Erythroblast (primary cell): ENCODE measurements at regions not wholly inside any gene's neighbourhood (a gene's known extent, or its start where the extent isn't known, plus 50 kb on each side); places are given as distances from the start of the nearest gene placed in this dataset.

ENCODE experiments used
- DNase-seq, 2 experiments: peaks; one replicate each; lab custom pipeline; 2025; lab: John Stamatoyannopoulos, UW
- GATA1 ChIP-seq: IDR thresholded peaks from 2 replicates; pipeline ENCODE4 v1.6.1; 2011; ENCODE audit warnings: low read depth, mild to moderate bottlenecking, control low read depth, low read length, moderate library complexity
- POLR2A ChIP-seq: IDR thresholded peaks from 2 replicates; pipeline ENCODE4 v1.6.1; 2011; ENCODE audit warnings: mild to moderate bottlenecking, low read length

DNA sequence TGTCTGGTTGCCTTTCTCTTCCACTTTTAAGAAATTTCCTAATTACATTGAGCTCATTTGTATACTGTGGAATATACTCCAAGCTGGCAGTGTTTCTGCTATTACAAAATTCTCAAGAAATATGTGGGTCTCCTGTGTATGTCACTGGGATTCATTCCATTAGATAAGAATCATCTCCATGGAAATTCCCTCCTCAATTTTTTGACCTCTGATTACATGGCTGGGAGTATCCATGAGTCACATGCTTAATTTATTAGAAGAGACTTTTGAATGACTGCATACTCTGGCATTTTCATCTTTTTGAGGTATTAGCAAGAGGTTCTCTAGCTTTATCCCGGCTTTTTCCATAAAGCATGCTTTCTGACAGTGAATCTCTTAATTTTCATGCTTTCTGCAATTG lies 665.5 kb upstream of the CNTNAP5 start:
- TF ChIP-seq POLR2A: no peak
- TF ChIP-seq GATA1: no peak
- no peak for DNase-seq

GRCh38 chr2:123362671-123363440 lies 662.2 kb upstream of the CNTNAP5 start:
- TF ChIP-seq POLR2A: no peak
- no peak for DNase-seq

DNA sequence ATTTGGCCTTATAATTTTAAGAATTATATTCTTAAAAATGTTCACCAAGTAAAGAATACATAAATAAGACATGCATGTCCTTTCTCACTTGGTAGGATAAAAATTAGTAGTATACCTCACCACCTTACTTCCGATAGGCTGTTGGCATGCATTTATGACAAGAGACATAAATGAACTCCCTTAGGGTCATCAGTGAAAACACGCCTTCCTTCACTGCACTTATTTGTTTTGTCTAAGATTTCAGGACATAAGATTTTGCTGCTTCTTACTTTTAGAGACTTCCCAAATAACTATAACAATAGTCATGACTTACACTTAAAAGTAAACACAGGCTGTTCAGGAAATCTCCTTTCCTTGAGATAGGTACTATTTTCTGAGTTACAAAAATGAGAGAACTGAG lies 661.3 kb upstream of the CNTNAP5 start:
- no peak for DNase-seq
- TF ChIP-seq POLR2A (no peak), GATA1 (no peak)

DNA sequence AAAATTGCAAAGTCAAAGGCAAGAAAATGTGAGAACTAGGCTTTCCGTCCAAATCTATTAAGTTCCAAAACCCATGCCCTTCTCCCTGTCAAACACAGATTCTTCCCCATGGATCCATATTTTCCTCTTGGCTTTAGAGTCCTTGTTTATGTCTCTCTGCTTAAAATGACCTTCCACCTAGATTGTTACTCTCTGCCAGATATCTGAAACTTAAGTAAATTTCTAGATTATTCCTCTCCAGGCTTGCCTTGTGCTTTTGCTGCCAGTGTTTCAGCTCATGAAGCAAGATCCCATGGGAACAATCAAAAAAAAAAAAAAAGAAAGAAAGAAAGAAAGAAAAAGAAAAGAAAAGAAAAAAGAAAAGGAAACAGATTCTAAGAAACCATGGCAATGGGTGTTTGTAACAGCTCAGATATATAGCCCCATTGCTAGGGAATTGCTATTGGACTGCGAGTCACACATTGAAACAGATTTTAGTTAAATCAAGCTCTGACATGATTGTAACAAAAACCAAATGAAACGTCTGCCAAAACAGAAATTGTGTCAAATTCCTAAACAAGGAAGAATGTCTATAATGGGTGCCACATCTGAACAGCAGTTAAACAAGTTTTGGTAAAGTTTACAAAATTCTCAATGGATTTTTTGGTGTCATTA lies 660.7 kb upstream of the CNTNAP5 start:
- no peak for DNase-seq
- TF ChIP-seq POLR2A (no peak), GATA1 (no peak)

DNA sequence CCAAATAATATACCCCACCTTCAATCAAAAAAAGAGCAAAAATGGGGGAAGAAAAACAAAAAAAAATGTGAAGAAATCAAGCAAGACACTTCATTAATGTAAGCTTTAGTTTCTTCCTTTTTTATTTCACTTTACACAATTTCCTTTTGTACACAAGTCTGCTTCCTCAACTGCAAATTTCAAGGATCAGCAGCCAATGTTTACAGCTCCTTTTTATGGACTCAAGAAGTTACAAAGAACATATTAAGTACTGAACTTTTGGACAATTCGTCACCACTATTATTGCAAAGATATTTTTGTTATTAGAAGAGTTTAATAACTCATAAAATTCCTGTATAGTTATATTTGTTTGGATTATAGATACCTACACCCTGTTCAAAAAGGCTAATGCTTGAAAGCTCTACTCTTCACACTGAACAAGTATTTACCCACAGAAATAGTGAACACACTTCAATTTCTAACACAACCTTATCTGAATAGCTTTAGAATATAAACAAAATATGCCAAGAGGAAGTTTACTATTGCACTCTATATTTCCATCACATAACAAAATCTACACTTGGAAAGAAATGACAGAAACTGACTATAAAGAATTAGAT lies 658.7 kb upstream of the CNTNAP5 start:
- no peak for DNase-seq
- TF ChIP-seq GATA1: no peak

DNA sequence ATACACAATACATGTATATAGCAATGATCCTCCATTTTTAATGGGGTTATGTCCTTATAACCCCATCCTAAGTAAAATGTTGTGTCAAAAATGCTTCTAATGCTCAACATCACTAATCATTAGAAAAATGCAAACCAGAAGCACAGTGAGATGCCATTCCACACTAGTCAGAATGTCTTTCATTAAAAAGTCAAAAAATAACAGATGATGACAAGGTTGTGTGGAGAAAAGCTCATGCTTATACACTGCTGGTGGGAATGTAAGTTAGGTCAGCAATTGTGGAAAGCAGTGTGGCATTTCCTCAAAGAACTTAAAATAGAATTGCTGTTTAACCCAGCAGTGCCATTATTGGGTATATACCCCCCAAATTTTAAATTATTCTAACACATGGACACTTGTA lies 654.9 kb upstream of the CNTNAP5 start:
- TF ChIP-seq GATA1: no peak
- TF ChIP-seq POLR2A: no peak
- DNase-seq: no peak

DNA sequence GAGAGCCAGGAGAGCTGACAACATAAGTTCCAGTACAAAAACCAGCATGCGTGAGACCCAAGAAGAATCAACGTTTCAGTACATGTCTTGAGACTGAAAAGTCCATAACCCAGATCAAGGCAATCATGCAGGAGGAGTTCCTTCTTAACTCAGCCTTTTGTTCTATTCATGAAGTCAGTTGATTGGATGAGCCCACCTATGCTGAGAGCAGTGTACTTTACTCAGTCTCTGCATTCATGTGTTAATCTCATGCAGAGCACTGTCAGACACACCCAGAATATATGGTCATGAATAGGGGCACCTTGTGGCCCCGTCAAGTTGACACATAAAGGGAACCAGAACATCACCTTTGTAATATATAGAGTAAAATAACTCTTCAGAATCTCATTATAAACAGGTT lies 653.6 kb upstream of the CNTNAP5 start:
- DNase-seq: no peak
- TF ChIP-seq POLR2A (no peak), GATA1 (no peak)

DNA sequence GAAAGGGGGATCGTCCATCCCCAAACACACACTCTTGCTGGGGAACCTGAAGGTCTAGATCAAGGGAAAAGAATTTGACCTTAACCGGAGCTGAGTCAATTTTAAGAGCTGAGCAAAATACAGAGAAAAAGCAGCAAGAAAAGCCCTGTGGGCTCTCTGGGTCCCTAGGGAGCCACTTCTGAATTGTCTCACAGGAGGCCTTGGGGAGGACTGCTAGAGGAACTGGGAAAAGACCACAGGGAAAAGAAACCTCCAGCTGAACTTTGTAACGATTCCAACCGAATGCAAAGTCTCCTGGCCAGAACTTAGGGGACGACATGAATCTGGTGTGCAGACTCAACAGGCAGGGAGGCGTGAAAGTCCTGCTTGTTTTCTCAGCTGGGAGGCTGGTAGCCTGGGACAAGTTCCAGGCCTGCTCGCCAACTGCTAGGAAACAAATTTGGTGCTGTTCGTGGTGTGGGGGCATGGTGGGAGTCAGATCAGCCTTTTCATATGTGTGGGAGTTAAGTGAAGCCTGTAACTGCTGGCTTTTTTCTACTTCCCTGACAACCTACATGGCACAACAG lies 644.6 kb upstream of the CNTNAP5 start:
- no peak for TF ChIP-seq POLR2A
- no peak for TF ChIP-seq GATA1
- no peak for DNase-seq

DNA sequence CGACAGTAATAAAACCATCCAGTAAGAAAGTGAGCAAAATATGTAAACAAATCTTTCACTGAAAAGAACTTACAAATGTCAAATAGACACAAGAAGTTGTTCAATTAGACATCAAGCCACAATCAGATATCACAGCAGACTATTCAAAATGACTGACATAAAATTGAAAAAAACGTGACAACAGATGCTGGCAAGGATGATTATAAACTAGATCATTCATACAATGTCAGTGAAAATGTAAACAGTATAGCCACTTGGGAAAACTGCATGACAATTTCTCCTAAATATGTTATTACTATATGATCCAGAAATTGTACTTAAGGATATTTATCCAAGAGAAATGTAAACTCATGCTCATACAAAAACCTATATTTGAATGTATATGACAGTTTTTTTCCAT lies 609.4 kb upstream of the CNTNAP5 start:
- TF ChIP-seq POLR2A: no peak
- TF ChIP-seq GATA1: no peak
- no peak for DNase-seq

DNA sequence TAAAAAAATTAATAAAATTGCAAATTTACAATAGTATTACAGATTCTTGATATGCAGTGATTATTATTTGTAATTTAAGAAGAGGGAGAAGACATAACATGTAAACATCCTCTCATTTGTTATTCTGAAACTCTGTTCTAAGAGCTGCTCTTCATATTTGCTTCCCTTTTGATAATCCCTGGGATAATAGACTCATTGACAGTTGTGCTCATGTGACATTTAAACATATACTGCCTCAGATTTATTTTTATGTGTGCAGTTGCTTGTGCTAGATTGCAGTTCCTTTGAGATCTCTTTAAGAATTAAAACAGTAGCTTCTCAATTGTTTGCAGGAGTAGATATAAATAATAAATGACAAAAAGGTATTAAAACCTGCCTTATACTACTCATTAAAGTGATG lies 605.1 kb upstream of the CNTNAP5 start:
- no peak for DNase-seq
- TF ChIP-seq POLR2A (no peak), GATA1 (no peak)

DNA sequence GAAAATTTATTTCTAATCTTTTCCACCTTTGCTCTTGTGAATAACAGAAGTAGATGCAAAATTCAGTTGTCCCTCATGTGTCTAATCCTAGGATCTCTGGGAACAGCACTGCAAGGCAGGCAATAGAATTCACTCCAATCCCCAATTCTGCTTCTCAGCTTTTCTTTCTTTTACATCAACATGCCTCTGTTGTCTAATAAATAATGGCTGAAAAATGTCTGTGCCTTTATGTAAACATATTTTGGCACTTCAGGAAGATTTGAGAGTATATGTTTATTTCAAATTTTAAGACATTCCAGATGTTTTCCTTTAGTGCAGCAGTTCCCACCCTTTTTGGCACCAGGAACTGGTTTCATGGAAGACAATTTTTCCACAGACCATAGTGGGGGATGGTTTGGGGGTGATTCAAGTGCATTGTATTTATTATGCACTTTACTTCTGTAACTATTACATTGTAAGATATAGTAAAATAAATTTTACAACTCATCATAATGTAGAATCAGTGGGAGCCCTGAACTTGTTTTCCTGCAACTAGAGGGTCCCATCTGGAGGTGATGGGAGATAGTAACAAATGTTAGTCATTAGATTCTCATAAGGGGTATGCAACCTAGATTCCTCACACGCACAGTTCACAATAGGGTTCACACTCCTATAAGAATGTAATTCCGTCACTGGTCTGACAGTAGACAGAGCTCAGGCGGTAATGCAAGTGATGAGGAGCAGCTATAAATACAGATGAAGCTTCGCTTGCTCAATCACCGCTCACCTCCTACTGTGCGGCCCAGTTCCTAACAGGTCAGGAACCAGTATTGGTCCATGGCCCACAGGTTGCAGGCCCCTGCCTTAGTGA lies 590.3 kb upstream of the CNTNAP5 start:
- no peak for DNase-seq
- TF ChIP-seq GATA1: no peak
- no peak for TF ChIP-seq POLR2A

DNA sequence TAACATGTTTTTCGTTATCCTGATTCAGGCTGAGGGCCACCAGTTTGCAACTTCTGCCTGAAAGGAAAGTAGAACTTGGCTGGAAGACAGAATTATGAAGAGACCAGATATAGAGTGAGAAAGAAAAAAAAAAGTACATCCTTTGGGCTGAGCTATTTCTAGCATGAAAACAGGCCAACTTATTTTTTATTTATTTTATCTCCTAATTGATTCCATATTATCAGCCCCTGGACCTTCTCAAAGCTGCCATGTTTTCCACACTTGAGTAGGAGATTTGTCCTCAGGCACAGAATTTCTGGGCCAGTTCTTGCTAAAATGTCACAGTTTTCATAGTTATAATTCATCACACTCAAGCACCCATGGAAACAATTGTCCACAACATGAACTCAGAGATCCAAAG lies 586.8 kb upstream of the CNTNAP5 start:
- DNase-seq: no peak
- no peak for TF ChIP-seq POLR2A

DNA sequence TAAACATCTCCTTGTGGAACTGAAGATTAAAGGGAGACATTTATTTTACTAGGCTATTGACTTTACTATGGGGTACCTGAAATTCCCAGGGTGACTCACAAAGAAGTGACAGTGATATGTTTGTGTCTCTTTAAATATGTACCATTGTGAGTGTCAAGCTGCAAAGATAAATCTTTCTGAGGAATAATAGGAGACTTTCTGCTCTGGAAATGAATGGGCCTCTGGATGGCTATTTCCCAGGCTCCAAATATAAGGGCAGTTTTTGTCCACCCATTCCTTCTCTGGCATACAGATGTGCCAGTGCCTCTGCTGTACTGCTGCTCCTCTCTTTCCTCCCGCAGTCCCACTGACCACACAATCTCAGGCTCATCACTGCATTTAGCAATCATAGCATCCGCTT lies 586.4 kb upstream of the CNTNAP5 start:
- no peak for DNase-seq
- TF ChIP-seq POLR2A (no peak), GATA1 (no peak)
